ENCODE measurements at regions not wholly inside any gene's neighbourhood (a gene's known extent, or its start where the extent isn't known, plus 50 kb on each side); places are given as distances from the start of the nearest gene placed in this dataset.
"Not testable (repeated sequence)": the region's sequence is repeated elsewhere in the genome, so short reads cannot be mapped to it uniquely, and the experiment has no call there.

DNA sequence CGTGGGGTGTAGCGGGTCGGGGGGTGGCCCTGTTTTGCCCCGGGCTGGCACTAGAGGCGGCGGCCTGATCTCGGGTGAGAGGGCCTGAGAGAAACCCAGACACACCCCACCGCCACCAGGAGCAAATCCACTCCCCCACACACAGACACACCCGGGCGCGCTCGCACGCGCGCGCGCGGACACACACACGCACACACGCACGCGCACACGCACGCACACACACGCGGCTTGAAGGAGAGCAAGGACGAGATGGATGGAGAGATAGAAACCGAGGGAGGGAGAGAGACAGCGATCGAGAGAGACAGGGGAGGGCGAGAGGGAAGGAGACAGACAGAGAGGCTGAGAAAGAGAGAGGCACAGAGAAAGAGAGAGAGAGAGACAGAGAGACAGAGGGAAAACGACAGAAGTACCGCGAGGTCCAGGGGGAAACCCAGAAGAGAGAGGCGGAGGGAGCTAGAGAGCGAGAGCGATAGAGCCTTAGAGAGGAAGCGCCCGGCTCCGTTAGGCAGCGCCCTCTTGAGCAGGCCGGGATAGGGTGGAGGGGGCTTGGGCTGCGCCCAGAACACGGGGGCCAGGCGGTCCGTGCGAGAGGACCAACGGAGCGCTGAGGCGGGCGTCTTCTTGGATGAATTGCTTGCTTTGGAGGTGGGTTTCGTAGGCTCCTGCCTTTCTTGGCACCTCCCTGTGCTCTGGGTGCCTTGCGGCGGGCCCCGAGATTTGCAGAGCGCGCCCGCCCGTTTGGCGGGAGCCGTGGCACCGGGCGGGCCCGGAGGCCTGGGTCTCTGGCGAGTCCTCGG lies 69.7 kb downstream of the RNF187 start:
- Histone ChIP-seq H3K4me3 (ENCODE audit: low read depth, low read length, poor library complexity, severe bottlenecking) (peak overlapping the region; percentile 51), H3K4me2 (ENCODE audit: low read length) (peak overlapping the region; percentile 54), H3K9ac (ENCODE audit: low read length) (peak overlapping the region; percentile 46; the same call in 1 of the 2 replicates), H3K27ac (ENCODE audit: low read depth, low read length, poor library complexity, severe bottlenecking) (peak overlapping the region; percentile 67)
- not testable (repeated sequence) for H3K79me2 ChIP-seq (ENCODE audit: insufficient read depth, low read length); H3K27me3 ChIP-seq (ENCODE audit: insufficient read depth, low read length); H3K36me3 ChIP-seq (ENCODE audit: insufficient read depth, low read length); H3K9me2 ChIP-seq (ENCODE audit: low read depth, low read length); H3F3A ChIP-seq (ENCODE audit: insufficient read depth, low read length); H4K20me1 ChIP-seq (ENCODE audit: insufficient read depth, low read length); H3K4me1 ChIP-seq (ENCODE audit: insufficient read depth, low read length, severe bottlenecking); H3K9me3 ChIP-seq (ENCODE audit: low read length); H2AFZ ChIP-seq (ENCODE audit: low read length)
- TF ChIP-seq, protein P1, sequence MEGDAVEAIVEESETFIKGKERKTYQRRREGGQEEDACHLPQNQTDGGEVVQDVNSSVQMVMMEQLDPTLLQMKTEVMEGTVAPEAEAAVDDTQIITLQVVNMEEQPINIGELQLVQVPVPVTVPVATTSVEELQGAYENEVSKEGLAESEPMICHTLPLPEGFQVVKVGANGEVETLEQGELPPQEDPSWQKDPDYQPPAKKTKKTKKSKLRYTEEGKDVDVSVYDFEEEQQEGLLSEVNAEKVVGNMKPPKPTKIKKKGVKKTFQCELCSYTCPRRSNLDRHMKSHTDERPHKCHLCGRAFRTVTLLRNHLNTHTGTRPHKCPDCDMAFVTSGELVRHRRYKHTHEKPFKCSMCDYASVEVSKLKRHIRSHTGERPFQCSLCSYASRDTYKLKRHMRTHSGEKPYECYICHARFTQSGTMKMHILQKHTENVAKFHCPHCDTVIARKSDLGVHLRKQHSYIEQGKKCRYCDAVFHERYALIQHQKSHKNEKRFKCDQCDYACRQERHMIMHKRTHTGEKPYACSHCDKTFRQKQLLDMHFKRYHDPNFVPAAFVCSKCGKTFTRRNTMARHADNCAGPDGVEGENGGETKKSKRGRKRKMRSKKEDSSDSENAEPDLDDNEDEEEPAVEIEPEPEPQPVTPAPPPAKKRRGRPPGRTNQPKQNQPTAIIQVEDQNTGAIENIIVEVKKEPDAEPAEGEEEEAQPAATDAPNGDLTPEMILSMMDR (IDR thresholded peaks at IDR 0.05; ENCODE audit: low read length), result 0 out of 2 replicates have a peak, but pooled peaks have one; percentile 5
